ENCODE measurements at regions not wholly inside any gene's neighbourhood (a gene's known extent, or its start where the extent isn't known, plus 50 kb on each side); places are given as distances from the start of the nearest gene placed in this dataset.

GRCh38 chr1:193427524-193427923 is 241.1 kb upstream of the B3GALT2 start:
- no peak for TF ChIP-seq EP300 (IDR thresholded peaks at IDR 0.05)
- TF ChIP-seq, protein P1, sequence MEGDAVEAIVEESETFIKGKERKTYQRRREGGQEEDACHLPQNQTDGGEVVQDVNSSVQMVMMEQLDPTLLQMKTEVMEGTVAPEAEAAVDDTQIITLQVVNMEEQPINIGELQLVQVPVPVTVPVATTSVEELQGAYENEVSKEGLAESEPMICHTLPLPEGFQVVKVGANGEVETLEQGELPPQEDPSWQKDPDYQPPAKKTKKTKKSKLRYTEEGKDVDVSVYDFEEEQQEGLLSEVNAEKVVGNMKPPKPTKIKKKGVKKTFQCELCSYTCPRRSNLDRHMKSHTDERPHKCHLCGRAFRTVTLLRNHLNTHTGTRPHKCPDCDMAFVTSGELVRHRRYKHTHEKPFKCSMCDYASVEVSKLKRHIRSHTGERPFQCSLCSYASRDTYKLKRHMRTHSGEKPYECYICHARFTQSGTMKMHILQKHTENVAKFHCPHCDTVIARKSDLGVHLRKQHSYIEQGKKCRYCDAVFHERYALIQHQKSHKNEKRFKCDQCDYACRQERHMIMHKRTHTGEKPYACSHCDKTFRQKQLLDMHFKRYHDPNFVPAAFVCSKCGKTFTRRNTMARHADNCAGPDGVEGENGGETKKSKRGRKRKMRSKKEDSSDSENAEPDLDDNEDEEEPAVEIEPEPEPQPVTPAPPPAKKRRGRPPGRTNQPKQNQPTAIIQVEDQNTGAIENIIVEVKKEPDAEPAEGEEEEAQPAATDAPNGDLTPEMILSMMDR (IDR thresholded peaks at IDR 0.05) = no peak
